ENCODE measurements at regions not wholly inside any gene's neighbourhood (a gene's known extent, or its start where the extent isn't known, plus 50 kb on each side); places are given as distances from the start of the nearest gene placed in this dataset.

DNA sequence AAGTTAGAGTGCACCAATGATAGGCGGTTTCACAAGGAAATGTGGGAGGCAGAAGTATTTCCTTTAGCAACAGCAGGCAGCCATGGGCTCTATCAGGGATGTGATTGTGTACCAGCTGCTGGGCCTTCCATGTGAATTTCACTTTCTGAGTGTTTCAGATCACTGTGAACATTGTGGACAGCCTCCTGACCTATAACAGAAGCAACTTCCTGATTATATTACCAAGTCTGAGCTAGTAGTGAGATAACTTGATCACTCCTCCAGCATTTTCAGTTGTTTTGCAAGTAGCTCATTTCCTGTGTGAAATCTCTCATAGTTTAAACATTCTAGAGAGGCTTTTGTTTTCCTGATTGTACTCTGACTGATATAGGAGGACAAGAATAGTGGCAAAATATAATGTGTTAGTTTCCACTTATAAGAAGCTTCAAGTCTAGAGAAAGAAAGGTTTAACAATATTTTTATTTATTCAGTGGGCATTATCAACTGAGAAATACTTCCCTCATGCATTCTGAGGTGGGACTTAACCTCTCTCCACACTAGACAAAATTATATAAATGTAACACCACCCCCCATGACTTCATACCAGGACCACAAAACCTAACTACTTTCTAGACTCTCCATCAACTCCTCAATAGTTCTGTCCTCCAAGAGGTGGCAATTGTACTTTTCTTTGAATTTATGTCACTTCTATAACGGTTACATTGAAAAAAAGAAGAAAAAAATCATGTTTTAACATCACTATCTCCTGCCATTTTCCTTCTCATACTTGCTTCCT, 184.2 kb upstream of the LUZP2 start:
- DNase-seq (ENCODE audit: extremely low read depth, insufficient read length): no peak
- Histone ChIP-seq H3K4me3 (replicated peaks; ENCODE audit: low read depth, low read length) (no peak overlapping the region), H3K36me3 (ENCODE audit: control insufficient read depth, insufficient read depth, low read length) (no peaks in the 10 kb centered on the region), H3K27me3 (replicated peaks; ENCODE audit: control insufficient read depth, insufficient read depth, low read length) (no peaks in the 10 kb centered on the region)
- TF ChIP-seq, protein P1, sequence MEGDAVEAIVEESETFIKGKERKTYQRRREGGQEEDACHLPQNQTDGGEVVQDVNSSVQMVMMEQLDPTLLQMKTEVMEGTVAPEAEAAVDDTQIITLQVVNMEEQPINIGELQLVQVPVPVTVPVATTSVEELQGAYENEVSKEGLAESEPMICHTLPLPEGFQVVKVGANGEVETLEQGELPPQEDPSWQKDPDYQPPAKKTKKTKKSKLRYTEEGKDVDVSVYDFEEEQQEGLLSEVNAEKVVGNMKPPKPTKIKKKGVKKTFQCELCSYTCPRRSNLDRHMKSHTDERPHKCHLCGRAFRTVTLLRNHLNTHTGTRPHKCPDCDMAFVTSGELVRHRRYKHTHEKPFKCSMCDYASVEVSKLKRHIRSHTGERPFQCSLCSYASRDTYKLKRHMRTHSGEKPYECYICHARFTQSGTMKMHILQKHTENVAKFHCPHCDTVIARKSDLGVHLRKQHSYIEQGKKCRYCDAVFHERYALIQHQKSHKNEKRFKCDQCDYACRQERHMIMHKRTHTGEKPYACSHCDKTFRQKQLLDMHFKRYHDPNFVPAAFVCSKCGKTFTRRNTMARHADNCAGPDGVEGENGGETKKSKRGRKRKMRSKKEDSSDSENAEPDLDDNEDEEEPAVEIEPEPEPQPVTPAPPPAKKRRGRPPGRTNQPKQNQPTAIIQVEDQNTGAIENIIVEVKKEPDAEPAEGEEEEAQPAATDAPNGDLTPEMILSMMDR (IDR thresholded peaks at IDR 0.05; ENCODE audit: insufficient read depth, low read length, poor library complexity, severe bottlenecking): no peak

DNA sequence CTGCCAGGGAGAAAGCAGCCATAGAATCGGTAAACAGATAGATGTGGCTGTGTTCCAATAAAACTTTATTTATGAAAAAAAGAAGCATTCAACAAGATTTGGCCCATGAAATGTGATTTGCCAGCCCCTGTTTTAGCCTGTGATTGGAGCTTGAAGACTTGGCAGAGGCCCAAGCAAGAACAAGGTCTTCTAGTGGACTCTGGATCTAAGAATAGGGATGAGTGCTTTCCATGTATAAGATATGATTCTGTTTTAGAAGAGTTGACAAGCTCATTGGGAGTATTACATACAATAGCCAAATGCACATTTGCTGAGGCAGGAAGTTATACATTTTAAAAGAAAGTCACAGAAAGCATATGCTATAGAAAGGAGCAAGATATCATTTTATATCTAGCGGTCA, 175.6 kb upstream of the LUZP2 start:
- TF ChIP-seq, protein P1 (IDR thresholded peaks at IDR 0.05; ENCODE audit: insufficient read depth, low read length, poor library complexity, severe bottlenecking): no peak
- H3K36me3 ChIP-seq (ENCODE audit: control insufficient read depth, insufficient read depth, low read length): no peaks in the 10 kb centered on the region
- no peak for DNase-seq (ENCODE audit: extremely low read depth, insufficient read length)
- H3K4me3 ChIP-seq (replicated peaks; ENCODE audit: low read depth, low read length): no peak overlapping the region
- no peaks in the 10 kb centered on the region for H3K27me3 ChIP-seq (replicated peaks; ENCODE audit: control insufficient read depth, insufficient read depth, low read length)

DNA sequence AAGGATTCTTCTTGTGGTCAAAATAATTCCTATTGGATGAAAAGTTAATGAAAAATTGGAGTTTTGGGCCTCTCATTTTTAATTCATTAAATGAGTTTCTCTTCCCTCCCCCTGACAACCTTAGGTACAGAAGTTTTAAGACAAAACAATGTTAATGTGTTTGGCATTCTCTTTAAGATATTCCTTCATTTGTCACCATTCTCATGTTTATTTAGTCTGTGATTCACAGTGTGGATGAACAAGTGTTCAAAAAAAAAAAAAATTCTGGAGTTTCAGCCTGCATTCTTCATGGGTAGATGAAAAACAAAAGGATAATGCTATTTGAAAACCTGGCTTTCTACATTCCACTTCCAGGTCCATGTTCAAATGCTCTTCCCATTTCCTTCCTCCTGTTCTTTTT, 172.6 kb upstream of the LUZP2 start:
- no peaks in the 10 kb centered on the region for H3K36me3 ChIP-seq (ENCODE audit: control insufficient read depth, insufficient read depth, low read length)

DNA sequence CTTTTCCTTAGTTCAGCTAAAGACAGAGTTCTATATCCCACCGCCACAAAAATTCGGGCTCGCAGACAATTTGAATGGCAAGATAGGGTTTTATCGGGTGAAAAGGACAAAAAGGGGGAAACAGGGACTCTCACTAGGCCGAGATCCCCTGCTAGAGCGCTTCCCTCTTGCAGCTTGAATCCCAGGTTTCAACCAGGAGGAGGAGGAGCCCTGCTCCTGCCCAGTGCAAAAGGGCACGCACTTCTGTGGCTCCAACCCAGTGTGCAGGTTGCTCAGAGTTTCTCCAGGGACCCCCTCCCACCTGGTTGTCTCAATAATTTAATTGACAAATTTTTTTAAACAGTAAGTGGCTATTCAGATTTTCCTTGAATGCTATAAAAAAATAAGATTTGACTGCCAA, 152.6 kb upstream of the LUZP2 start:
- no peaks in the 10 kb centered on the region for H3K27me3 ChIP-seq (replicated peaks; ENCODE audit: control insufficient read depth, insufficient read depth, low read length)
- TF ChIP-seq, protein P1 (IDR thresholded peaks at IDR 0.05; ENCODE audit: insufficient read depth, low read length, poor library complexity, severe bottlenecking): no peak
- no peaks in the 10 kb centered on the region for H3K36me3 ChIP-seq (ENCODE audit: control insufficient read depth, insufficient read depth, low read length)
- DNase-seq (ENCODE audit: extremely low read depth, insufficient read length): no peak
- H3K4me3 ChIP-seq (replicated peaks; ENCODE audit: low read depth, low read length): no peak overlapping the region

More for the DNA sequence above, 172.6 kb upstream of the LUZP2 start:
- Histone ChIP-seq H3K4me3 (replicated peaks; ENCODE audit: low read depth, low read length) (no peak overlapping the region), H3K27me3 (replicated peaks; ENCODE audit: control insufficient read depth, insufficient read depth, low read length) (no peaks in the 10 kb centered on the region)
- TF ChIP-seq, protein P1 (IDR thresholded peaks at IDR 0.05; ENCODE audit: insufficient read depth, low read length, poor library complexity, severe bottlenecking): no peak
- no peak for DNase-seq (ENCODE audit: extremely low read depth, insufficient read length)

DNA sequence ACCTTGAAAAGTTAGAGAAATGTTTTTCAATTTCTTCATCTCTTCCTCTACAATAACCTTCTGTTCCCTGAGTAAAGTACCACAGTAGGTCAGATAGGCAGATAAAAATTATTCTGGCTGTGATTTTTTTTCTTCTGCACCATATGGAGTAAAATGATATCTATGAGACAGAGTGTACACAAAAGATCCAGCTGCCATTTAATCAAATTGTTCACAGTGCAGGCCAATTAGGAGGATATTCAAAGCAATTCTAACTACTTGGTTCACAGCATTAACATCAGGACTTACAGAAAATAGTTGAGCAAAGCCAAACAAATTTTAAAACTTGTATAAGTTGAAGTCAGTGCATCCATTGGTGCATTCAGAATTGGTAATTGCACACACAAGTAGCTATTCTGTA, 147.9 kb upstream of the LUZP2 start:
- TF ChIP-seq, protein P1 (IDR thresholded peaks at IDR 0.05; ENCODE audit: insufficient read depth, low read length, poor library complexity, severe bottlenecking): no peak
- no peak overlapping the region for H3K4me3 ChIP-seq (replicated peaks; ENCODE audit: low read depth, low read length)
- H3K27me3 ChIP-seq (replicated peaks; ENCODE audit: control insufficient read depth, insufficient read depth, low read length): no peaks in the 10 kb centered on the region
- H3K36me3 ChIP-seq (ENCODE audit: control insufficient read depth, insufficient read depth, low read length): no peaks in the 10 kb centered on the region
- no peak for DNase-seq (ENCODE audit: extremely low read depth, insufficient read length)

Measured in GM06990 (cell line).